HepG2 (cell line): ENCODE measurements at regions not wholly inside any gene's neighbourhood (a gene's known extent, or its start where the extent isn't known, plus 50 kb on each side); places are given as distances from the start of the nearest gene placed in this dataset.
A peak's percentile ranks its signal among the peaks of the same experiment; 100 is the strongest.

Source experiments
- CBFB ChIP-seq: sonication (generic); formaldehyde crosslinking; IDR thresholded peaks from 2 replicates; pipeline ENCODE4 v1.4.0; 2020; ENCODE audit warnings: missing genetic modification reagents
- CBX5 ChIP-seq: sonication (generic); formaldehyde crosslinking; IDR thresholded peaks from 2 replicates; pipeline ENCODE4 v1.4.0; 2020; ENCODE audit warnings: missing genetic modification reagents, borderline replicate concordance
- FOXC1 ChIP-seq: sonication (generic); formaldehyde crosslinking; IDR thresholded peaks from 2 replicates; pipeline ENCODE4 v1.8.0; 2022; ENCODE audit warnings: mild to moderate bottlenecking, missing genetic modification reagents, borderline replicate concordance
- HIVEP1 ChIP-seq: sonication (generic); formaldehyde crosslinking; IDR thresholded peaks from 2 replicates; pipeline ENCODE4 v1.4.0; 2020; ENCODE audit warnings: mild to moderate bottlenecking, missing genetic modification reagents
- KLF6 ChIP-seq: IDR thresholded peaks from 2 replicates; pipeline ENCODE4 v1.8.0; 2016; ENCODE audit warnings: missing biosample characterization, missing genetic modification reagents
- ZKSCAN1 ChIP-seq: fragments of 150-350 bp; IDR thresholded peaks from 2 replicates; pipeline ENCODE4 v1.6.1; 2014; ENCODE audit warnings: low read length
- ZKSCAN8 ChIP-seq: IDR thresholded peaks from 2 replicates; pipeline ENCODE4 v1.6.1; 2016; ENCODE audit warnings: borderline replicate concordance, missing genetic modification reagents, missing compliant biosample characterization
- ZNF598 ChIP-seq: sonication (generic); formaldehyde crosslinking; IDR thresholded peaks from 2 replicates; pipeline ENCODE4 v1.5.1; 2020; ENCODE audit warnings: mild to moderate bottlenecking, missing genetic modification reagents, borderline replicate concordance
- ZNF850 ChIP-seq: sonication (generic); formaldehyde crosslinking; conservative IDR thresholded peaks from 2 replicates; pipeline ENCODE4 v1.9.0; 2021; ENCODE audit warnings: mild to moderate bottlenecking, missing genetic modification reagents
- TF ChIP-seq, protein P1 (sequence below): sonication (generic); formaldehyde crosslinking; IDR thresholded peaks from 2 replicates; pipeline ENCODE4 v1.9.0; 2022; ENCODE audit warnings: missing genetic modification reagents, mild to moderate bottlenecking, borderline replicate concordance
- TF ChIP-seq, protein P2 (sequence below): IDR thresholded peaks from 2 replicates; pipeline ENCODE4 v1.6.1; 2018; ENCODE audit warnings: missing genetic modification reagents
- TF ChIP-seq, protein P3 (sequence below): sonication (generic); formaldehyde crosslinking; conservative IDR thresholded peaks from 2 replicates; pipeline ENCODE4 v1.8.0; 2022; ENCODE audit warnings: missing genetic modification reagents
- TF ChIP-seq, protein P4 (sequence below): sonication (generic); formaldehyde crosslinking; IDR thresholded peaks from 2 replicates; pipeline ENCODE4 v1.8.1; 2023; ENCODE audit warnings: mild to moderate bottlenecking, missing genetic modification reagents

DNA sequence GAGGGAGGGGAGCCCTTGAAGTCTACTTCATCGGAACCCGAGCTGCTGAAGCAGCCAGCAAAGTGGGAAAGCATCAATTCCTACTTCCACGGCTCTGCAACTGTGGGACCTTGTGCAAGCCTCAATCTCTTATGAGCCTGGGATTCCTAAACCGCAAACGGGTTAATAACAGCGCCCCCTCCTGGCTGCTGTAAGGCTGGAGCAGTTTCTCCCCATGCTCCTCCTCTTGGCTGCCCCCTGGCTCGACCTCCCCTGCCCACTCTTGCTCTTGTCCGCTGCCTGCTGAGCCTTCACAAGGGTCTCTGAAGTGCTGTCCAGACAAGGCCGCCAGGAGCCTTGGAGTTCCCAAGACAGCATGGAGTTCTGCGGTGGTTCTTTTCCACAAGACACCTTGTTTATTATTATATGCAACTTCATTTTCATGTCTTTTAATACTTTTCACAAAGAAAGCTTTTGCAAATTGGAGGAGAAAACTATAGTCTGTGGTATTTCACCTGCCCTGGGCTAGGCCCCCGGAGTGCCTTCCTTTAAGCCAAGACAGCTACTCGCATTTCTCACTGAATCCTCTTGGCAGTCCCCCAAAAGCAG, 157.2 kb downstream of the DDX1 start (continued):
- TF ChIP-seq, protein P1, sequence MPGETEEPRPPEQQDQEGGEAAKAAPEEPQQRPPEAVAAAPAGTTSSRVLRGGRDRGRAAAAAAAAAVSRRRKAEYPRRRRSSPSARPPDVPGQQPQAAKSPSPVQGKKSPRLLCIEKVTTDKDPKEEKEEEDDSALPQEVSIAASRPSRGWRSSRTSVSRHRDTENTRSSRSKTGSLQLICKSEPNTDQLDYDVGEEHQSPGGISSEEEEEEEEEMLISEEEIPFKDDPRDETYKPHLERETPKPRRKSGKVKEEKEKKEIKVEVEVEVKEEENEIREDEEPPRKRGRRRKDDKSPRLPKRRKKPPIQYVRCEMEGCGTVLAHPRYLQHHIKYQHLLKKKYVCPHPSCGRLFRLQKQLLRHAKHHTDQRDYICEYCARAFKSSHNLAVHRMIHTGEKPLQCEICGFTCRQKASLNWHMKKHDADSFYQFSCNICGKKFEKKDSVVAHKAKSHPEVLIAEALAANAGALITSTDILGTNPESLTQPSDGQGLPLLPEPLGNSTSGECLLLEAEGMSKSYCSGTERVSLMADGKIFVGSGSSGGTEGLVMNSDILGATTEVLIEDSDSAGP (CRISPR knock-in tag): no peak
- TF ChIP-seq ZNF598 (0 out of 2 replicates have a peak, but pooled peaks have one; percentile 42), ZNF850 (CRISPR knock-in tag) (no peak), HIVEP1 (CRISPR knock-in tag) (no peak), FOXC1 (CRISPR knock-in tag) (no peak), CBX5 (0 out of 2 replicates have a peak, but pooled peaks have one; percentile 21), ZKSCAN8 (CRISPR knock-in tag) (no peak), KLF6 (CRISPR knock-in tag) (no peak), CBFB (CRISPR knock-in tag) (peak; percentile 77; the same call in 1 of the 2 replicates), ZKSCAN1 (no peak)
- TF ChIP-seq, protein P2, sequence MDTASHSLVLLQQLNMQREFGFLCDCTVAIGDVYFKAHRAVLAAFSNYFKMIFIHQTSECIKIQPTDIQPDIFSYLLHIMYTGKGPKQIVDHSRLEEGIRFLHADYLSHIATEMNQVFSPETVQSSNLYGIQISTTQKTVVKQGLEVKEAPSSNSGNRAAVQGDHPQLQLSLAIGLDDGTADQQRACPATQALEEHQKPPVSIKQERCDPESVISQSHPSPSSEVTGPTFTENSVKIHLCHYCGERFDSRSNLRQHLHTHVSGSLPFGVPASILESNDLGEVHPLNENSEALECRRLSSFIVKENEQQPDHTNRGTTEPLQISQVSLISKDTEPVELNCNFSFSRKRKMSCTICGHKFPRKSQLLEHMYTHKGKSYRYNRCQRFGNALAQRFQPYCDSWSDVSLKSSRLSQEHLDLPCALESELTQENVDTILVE (CRISPR knock-in tag): no peak
- TF ChIP-seq, protein P3, sequence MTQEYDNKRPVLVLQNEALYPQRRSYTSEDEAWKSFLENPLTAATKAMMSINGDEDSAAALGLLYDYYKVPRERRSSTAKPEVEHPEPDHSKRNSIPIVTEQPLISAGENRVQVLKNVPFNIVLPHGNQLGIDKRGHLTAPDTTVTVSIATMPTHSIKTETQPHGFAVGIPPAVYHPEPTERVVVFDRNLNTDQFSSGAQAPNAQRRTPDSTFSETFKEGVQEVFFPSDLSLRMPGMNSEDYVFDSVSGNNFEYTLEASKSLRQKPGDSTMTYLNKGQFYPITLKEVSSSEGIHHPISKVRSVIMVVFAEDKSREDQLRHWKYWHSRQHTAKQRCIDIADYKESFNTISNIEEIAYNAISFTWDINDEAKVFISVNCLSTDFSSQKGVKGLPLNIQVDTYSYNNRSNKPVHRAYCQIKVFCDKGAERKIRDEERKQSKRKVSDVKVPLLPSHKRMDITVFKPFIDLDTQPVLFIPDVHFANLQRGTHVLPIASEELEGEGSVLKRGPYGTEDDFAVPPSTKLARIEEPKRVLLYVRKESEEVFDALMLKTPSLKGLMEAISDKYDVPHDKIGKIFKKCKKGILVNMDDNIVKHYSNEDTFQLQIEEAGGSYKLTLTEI (CRISPR knock-in tag): no peak
- TF ChIP-seq, protein P4, sequence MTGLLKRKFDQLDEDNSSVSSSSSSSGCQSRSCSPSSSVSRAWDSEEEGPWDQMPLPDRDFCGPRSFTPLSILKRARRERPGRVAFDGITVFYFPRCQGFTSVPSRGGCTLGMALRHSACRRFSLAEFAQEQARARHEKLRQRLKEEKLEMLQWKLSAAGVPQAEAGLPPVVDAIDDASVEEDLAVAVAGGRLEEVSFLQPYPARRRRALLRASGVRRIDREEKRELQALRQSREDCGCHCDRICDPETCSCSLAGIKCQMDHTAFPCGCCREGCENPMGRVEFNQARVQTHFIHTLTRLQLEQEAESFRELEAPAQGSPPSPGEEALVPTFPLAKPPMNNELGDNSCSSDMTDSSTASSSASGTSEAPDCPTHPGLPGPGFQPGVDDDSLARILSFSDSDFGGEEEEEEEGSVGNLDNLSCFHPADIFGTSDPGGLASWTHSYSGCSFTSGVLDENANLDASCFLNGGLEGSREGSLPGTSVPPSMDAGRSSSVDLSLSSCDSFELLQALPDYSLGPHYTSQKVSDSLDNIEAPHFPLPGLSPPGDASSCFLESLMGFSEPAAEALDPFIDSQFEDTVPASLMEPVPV (CRISPR knock-in tag): no peak
